A673 (cell line): ENCODE measurements at regions not wholly inside any gene's neighbourhood (a gene's known extent, or its start where the extent isn't known, plus 50 kb on each side); places are given as distances from the start of the nearest gene placed in this dataset.

Experiments used
- BruUV-seq: library from RNA; stranded (reverse); fragments of 400-500 nt; replicated peaks from 2 replicates; lab custom pipeline; 2021; lab: Mats Ljungman, UMichigan
- CTCF ChIA-PET: fragments of 300-600 bp; sonication (Branson Sonifier 250); formaldehyde crosslinking; loops from one replicate; lab custom pipeline; 2022; ENCODE audit warnings: antibody characterized with exemption; lab: Charles Lee
- POLR2A ChIA-PET: fragments of 300-600 bp; sonication (Branson Sonifier 250); formaldehyde crosslinking; loops from one replicate; lab custom pipeline; 2022; ENCODE audit warnings: antibody characterized with exemption; ENCODE audit not compliant: low non-redundant PET; lab: Charles Lee
- DNase-seq: peaks from one replicate; pipeline ENCODE4 v3.0.0-alpha.2; 2015; ENCODE audit warnings: low spot score
- H3K27ac ChIP-seq: fragments of 200-600 bp; sonication (generic); 2 replicates; pipeline ENCODE4 v1.5.1; 2016; ENCODE audit warnings: mixed run types, low read depth, mild to moderate bottlenecking, mixed read lengths, antibody characterized with exemption, low read length; ENCODE audit not compliant: poor library complexity, severe bottlenecking
- H3K27me3 ChIP-seq: fragments of 200-600 bp; sonication (generic); replicated peaks from 2 replicates; pipeline ENCODE4 v1.6.1; 2017; ENCODE audit warnings: mixed run types, low read depth, mild to moderate bottlenecking, mixed read lengths, antibody characterized with exemption, low read length; ENCODE audit not compliant: insufficient read depth, poor library complexity
- H3K36me3 ChIP-seq: fragments of 200-600 bp; sonication (generic); 2 replicates; pipeline ENCODE4 v1.6.1; 2016; ENCODE audit warnings: mixed run types, mild to moderate bottlenecking, mixed read lengths, antibody characterized with exemption, low read length; ENCODE audit not compliant: insufficient read depth, poor library complexity, severe bottlenecking
- H3K4me1 ChIP-seq: fragments of 200-600 bp; sonication (generic); 2 replicates; pipeline ENCODE4 v1.6.1; 2017; ENCODE audit warnings: mixed run types, mild to moderate bottlenecking, mixed read lengths, antibody characterized with exemption, low read length; ENCODE audit not compliant: insufficient read depth, poor library complexity, severe bottlenecking
- H3K4me3 ChIP-seq: fragments of 200-600 bp; sonication (generic); 2 replicates; pipeline ENCODE4 v1.5.1; 2016; ENCODE audit warnings: low read depth, mixed run types, mild to moderate bottlenecking, mixed read lengths, low read length; ENCODE audit not compliant: poor library complexity, severe bottlenecking
- H3K9me3 ChIP-seq: fragments of 200-600 bp; sonication (generic); 2 replicates; pipeline ENCODE4 v1.6.1; 2016; ENCODE audit warnings: mixed run types, low read depth, mild to moderate bottlenecking, mixed read lengths, antibody characterized with exemption, low read length; ENCODE audit not compliant: poor library complexity, severe bottlenecking
- EZH2 ChIP-seq: fragments of 200-600 bp; sonication (generic); IDR thresholded peaks from 2 replicates; pipeline ENCODE4 v1.6.1; 2017; ENCODE audit warnings: borderline replicate concordance, low read depth, mild to moderate bottlenecking, mixed read lengths, antibody characterized with exemption, low read length; ENCODE audit not compliant: poor library complexity, severe bottlenecking
- intact Hi-C: fragments of 100-400 bp; cut with micrococcal nuclease; formaldehyde crosslinking; loops from one replicate; pipeline ENCODE4 v1.10.0; 2022; ENCODE audit not compliant: unreplicated experiment
- TF ChIP-seq, protein P1 (sequence below): fragments of 300-800, 200-600 bp; sonication (generic); conservative IDR thresholded peaks from 2 replicates; pipeline ENCODE4 v1.5.1; 2017; ENCODE audit warnings: low read depth, mild to moderate bottlenecking, antibody characterized with exemption, low read length, moderate library complexity, mixed read lengths

DNA sequence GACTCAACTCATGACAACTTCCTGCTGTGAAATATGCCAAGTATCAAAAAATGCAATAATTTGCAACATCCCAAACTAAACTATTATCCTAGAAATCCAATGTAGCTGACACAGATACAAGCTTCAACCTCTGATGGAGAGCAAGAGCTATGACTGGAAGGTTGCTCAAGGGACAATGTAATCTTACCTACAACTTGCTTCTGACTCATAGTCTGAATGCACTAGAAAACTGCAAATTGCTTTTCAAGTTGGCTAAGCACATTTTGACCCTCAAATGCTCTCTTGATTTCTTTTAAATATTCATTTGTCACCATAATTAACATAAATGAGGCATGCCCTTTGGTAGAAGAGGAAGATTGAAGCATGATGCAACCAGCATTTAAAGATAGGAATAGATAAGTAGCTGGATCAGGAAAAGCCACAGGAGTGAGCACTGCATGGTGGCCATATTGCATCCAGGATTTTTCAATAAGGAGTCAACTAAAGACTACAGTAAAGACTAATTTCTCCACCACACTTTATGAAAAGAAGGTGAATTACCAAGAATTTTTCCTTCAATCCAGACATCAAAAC is 630.8 kb upstream of the GBE1 start:
- H3K27me3 ChIP-seq, result no peaks in the 10 kb centered on the region
- no TSS peak for BruUV-seq

DNA sequence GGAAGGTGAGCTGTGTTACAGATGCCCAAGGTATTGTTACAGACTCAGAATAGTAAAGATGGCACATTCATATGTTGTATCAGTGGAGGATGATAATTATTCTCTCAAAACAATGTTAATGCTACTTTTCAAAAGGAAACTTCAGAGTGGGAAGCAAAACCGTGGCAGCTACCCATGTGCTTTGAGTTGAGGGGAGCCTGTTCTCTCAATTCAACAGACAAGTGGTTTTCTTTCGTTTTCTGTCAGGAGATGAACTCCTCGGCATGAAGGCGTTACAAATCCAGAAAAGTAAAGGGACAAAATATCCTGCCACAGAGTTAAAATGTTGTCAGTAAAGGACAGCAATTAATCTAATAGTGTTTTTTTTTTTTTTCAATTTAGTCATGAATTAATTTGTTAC is 629.4 kb upstream of the GBE1 start:
- CTCF ChIA-PET, result no interaction called here
- BruUV-seq, result no TSS peak
- Histone ChIP-seq H3K4me3 (no peak overlapping the region), H3K4me1 (no peaks in the 10 kb centered on the region), H3K27me3 (no peaks in the 10 kb centered on the region), H3K36me3 (no peaks in the 10 kb centered on the region), H3K27ac (no peak overlapping the region), H3K9me3 (peaks cover 9% of the 10 kb centered on the region)
- TF ChIP-seq, protein P1, sequence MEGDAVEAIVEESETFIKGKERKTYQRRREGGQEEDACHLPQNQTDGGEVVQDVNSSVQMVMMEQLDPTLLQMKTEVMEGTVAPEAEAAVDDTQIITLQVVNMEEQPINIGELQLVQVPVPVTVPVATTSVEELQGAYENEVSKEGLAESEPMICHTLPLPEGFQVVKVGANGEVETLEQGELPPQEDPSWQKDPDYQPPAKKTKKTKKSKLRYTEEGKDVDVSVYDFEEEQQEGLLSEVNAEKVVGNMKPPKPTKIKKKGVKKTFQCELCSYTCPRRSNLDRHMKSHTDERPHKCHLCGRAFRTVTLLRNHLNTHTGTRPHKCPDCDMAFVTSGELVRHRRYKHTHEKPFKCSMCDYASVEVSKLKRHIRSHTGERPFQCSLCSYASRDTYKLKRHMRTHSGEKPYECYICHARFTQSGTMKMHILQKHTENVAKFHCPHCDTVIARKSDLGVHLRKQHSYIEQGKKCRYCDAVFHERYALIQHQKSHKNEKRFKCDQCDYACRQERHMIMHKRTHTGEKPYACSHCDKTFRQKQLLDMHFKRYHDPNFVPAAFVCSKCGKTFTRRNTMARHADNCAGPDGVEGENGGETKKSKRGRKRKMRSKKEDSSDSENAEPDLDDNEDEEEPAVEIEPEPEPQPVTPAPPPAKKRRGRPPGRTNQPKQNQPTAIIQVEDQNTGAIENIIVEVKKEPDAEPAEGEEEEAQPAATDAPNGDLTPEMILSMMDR, result no peak
- TF ChIP-seq EZH2, result no peak
- POLR2A ChIA-PET, result no interaction called here
- no peak for DNase-seq
- intact Hi-C loops, result no loop called here

More for the DNA sequence above, 630.8 kb upstream of the GBE1 start:
- Histone ChIP-seq H3K9me3 (peaks cover 9% of the 10 kb centered on the region), H3K4me3 (no peak overlapping the region), H3K4me1 (no peaks in the 10 kb centered on the region), H3K36me3 (no peaks in the 10 kb centered on the region), H3K27ac (no peak overlapping the region)
- ChIA-PET POLR2A (no interaction called here), CTCF (no interaction called here)
- TF ChIP-seq EZH2, result no peak
- TF ChIP-seq, protein P1, result no peak
- intact Hi-C loops, result no loop called here
- DNase-seq, result no peak

DNA sequence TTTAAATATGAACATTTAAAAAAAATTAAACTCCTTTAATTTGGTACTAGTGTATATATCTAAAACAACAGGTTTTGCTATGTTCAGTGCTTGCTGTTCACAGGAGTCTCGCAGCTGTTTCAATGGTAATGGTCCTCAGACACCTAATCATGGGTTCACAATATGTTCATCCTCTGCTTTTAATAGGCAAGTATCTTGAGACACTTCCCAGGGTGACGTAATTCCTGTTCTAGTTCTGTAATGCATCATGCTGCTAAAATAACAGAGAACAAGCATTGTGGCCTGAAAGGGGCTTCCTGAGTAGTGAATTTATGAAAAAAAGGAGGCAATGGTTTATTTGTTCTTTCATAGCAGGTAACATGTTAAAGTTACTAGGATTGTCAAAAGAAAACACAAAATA is 625.2 kb upstream of the GBE1 start:
- BruUV-seq, result no TSS peak
- no peak for DNase-seq
- H3K4me1 ChIP-seq, result no peaks in the 10 kb centered on the region
- H3K36me3 ChIP-seq, result no peaks in the 10 kb centered on the region
- intact Hi-C loops, result no loop called here
- CTCF ChIA-PET, result no interaction called here
- TF ChIP-seq, protein P1, result no peak
- no peak for TF ChIP-seq EZH2
- POLR2A ChIA-PET, result no interaction called here
- no peak overlapping the region for H3K4me3 ChIP-seq
- H3K27ac ChIP-seq, result no peak overlapping the region
- H3K9me3 ChIP-seq, result peaks cover 17% of the 10 kb centered on the region
- no peaks in the 10 kb centered on the region for H3K27me3 ChIP-seq
